Right lobe of liver (tissue), 4 donors: ENCODE measurements at regions not wholly inside any gene's neighbourhood (a gene's known extent, or its start where the extent isn't known, plus 50 kb on each side); places are given as distances from the start of the nearest gene placed in this dataset.

Source experiments
- POLR2A ChIP-seq: fragments of 450-650 bp; IDR thresholded peaks from one replicate; pipeline ENCODE4 v1.6.1; 2017; ENCODE audit warnings: antibody characterized with exemption, mild to moderate bottlenecking
- TF ChIP-seq, protein P1 (sequence below), 4 donors: fragments of 200-600 bp in 3 of 4; fragments of 450-650 bp in 1 of 4; IDR thresholded peaks; one replicate each; pipeline versions ENCODE4 v1.5.1 to v1.8.0; 2016 to 2022; ENCODE audit warnings: antibody characterized with exemption in 4 of 4, mild to moderate bottlenecking in 2 of 4
- donor health status: DM: no; HTN: no; CAD: no.
- donor health status: DM: no; HTN: no; CAD: no.
- donor health status: DM: no; HTN: yes; CAD: no.

DNA sequence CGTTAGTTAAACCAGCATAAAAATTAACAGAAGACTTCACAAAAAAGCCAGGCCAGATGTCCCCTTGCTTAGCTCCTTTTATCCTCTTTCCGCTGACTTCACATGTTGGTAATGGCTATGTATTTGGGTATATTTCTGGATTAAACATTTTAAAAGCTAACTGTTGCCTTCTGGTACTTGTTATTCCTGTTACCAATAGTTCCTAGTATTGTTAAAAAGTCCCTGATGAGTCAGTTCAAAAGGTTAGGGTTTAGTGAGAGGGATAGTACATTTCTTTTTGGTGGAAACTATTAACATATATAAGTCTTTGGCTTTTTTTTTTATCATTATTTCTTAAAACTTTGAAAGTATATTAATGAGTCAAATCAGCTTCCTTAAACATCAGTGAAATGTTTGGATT lies 103.2 kb upstream of the ELL2 start:
- TF ChIP-seq POLR2A = no peak
- TF ChIP-seq, protein P1, sequence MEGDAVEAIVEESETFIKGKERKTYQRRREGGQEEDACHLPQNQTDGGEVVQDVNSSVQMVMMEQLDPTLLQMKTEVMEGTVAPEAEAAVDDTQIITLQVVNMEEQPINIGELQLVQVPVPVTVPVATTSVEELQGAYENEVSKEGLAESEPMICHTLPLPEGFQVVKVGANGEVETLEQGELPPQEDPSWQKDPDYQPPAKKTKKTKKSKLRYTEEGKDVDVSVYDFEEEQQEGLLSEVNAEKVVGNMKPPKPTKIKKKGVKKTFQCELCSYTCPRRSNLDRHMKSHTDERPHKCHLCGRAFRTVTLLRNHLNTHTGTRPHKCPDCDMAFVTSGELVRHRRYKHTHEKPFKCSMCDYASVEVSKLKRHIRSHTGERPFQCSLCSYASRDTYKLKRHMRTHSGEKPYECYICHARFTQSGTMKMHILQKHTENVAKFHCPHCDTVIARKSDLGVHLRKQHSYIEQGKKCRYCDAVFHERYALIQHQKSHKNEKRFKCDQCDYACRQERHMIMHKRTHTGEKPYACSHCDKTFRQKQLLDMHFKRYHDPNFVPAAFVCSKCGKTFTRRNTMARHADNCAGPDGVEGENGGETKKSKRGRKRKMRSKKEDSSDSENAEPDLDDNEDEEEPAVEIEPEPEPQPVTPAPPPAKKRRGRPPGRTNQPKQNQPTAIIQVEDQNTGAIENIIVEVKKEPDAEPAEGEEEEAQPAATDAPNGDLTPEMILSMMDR (IDR thresholded peaks at IDR 0.05) = no peak
